SK-N-SH (cell line): ENCODE measurements at regions not wholly inside any gene's neighbourhood (a gene's known extent, or its start where the extent isn't known, plus 50 kb on each side); places are given as distances from the start of the nearest gene placed in this dataset.

ENCODE experiments used
- CTCF ChIA-PET: fragments of 300-600, 350-600 bp; formaldehyde crosslinking; extraction: SDS; loops from one replicate; lab custom pipeline; 2021; lab: Yijun Ruan, JAX
- POLR2A ChIA-PET: fragments of 350-600 bp; sonication (Branson Sonifier 250); formaldehyde crosslinking; extraction: SDS; loops from one replicate; lab custom pipeline; 2020; ENCODE audit warnings: antibody characterized with exemption, inconsistent platforms; lab: Yijun Ruan, JAX
- DNase-seq: peaks from one replicate; pipeline ENCODE4 v3.0.0; 2012
- H2AFZ ChIP-seq: fragments of 200-600 bp; sonication (generic); 2 replicates; pipeline ENCODE4 v1.8.1; 2016; ENCODE audit warnings: antibody characterized with exemption, mild to moderate bottlenecking, low read depth
- H3F3A ChIP-seq: fragments of 200-600 bp; sonication (generic); replicated peaks from 2 replicates; pipeline ENCODE3; 2016; ENCODE audit warnings: antibody characterized with exemption, mild to moderate bottlenecking; ENCODE audit not compliant: insufficient read depth
- H3K27ac ChIP-seq, 2 experiments: fragments of 200-500 bp in 1 of 2; fragments of 200-600 bp in 1 of 2; sonication (Bioruptor generic) in 1 of 2; sonication (generic), shearing (Covaris generic) in 1 of 2; 2 replicates each; pipeline versions ENCODE4 v1.5.1 to v1.6.1; 2014 to 2016; ENCODE audit warnings: low read depth in 2 of 2, inconsistent platforms in 1 of 2, low read length in 1 of 2, mild to moderate bottlenecking in 1 of 2, mixed read lengths in 1 of 2
- H3K27me3 ChIP-seq: fragments of 200-600 bp; sonication (generic), shearing (Covaris generic); 2 replicates; pipeline ENCODE4 v1.6.1; 2016; ENCODE audit warnings: mixed run types; ENCODE audit not compliant: insufficient read depth
- H3K36me3 ChIP-seq, 2 experiments: fragments of 200-500 bp in 1 of 2; fragments of 200-600 bp in 1 of 2; sonication (Bioruptor generic) in 1 of 2; sonication (generic) in 1 of 2; replicated peaks in 1 of 2; 2 replicates each; pipeline versions ENCODE3 to v1.5.1; 2014 to 2016; ENCODE audit warnings: low read length in 1 of 2, mild to moderate bottlenecking in 1 of 2; ENCODE audit not compliant: insufficient read depth in 2 of 2, control insufficient read depth in 1 of 2
- H3K4me1 ChIP-seq, 2 experiments: fragments of 200-500 bp in 1 of 2; fragments of 200-600 bp in 1 of 2; sonication (Bioruptor generic) in 1 of 2; sonication (generic), shearing (Covaris generic) in 1 of 2; 2 replicates each; pipeline versions ENCODE4 v1.5.1 to v1.6.1; 2014 to 2016; ENCODE audit warnings: low read depth in 1 of 2, low read length in 1 of 2, mixed run types in 1 of 2; ENCODE audit not compliant: insufficient read depth in 2 of 2, control insufficient read depth in 1 of 2
- H3K4me2 ChIP-seq: fragments of 200-600 bp; sonication (generic), shearing (Covaris generic); 2 replicates; pipeline ENCODE4 v1.6.1; 2017; ENCODE audit warnings: mixed run types
- H3K4me3 ChIP-seq, 2 experiments: fragments of 200-500 bp in 1 of 2; fragments of 200-600 bp in 1 of 2; sonication (Bioruptor generic) in 1 of 2; sonication (generic), shearing (Covaris generic) in 1 of 2; 2 replicates each; pipeline versions ENCODE4 v1.5.1 to v1.8.1; 2014 to 2016; ENCODE audit warnings: low read depth in 2 of 2, inconsistent platforms in 1 of 2, low read length in 1 of 2, mild to moderate bottlenecking in 1 of 2, mixed read lengths in 1 of 2, moderate library complexity in 1 of 2
- H3K79me2 ChIP-seq: fragments of 200-600 bp; sonication (generic); 2 replicates; pipeline ENCODE4 v1.8.1; 2017; ENCODE audit warnings: mild to moderate bottlenecking; ENCODE audit not compliant: insufficient read depth
- H3K9ac ChIP-seq: fragments of 200-600 bp; sonication (generic); 2 replicates; pipeline ENCODE4 v1.6.1; 2017; ENCODE audit warnings: mixed run types
- H3K9me2 ChIP-seq: fragments of 200-600 bp; sonication (generic); 2 replicates; pipeline ENCODE4 v1.6.1; 2017; ENCODE audit warnings: mixed run types
- H3K9me3 ChIP-seq: fragments of 200-600 bp; sonication (generic); 2 replicates; pipeline ENCODE4 v1.6.1; 2017; ENCODE audit warnings: mixed run types, mild to moderate bottlenecking, moderate library complexity
- H4K20me1 ChIP-seq: fragments of 200-600 bp; sonication (generic); 2 replicates; pipeline ENCODE4 v1.6.1; 2017; ENCODE audit warnings: mild to moderate bottlenecking, mixed run types; ENCODE audit not compliant: insufficient read depth
- CHD2 ChIP-seq: fragments of 150-350 bp; IDR thresholded peaks from 2 replicates; pipeline ENCODE4 v1.6.1; 2018; ENCODE audit warnings: low read length; ENCODE audit not compliant: partially characterized antibody
- EP300 ChIP-seq, 2 experiments: IDR thresholded peaks; 2 replicates each; pipeline versions ENCODE4 v1.4.0 to v1.6.1; 2012; ENCODE audit warnings: borderline replicate concordance in 1 of 2, low read depth in 1 of 2, low read length in 1 of 2
- FOSL2 ChIP-seq: IDR thresholded peaks from 2 replicates; pipeline ENCODE4 v1.4.0; 2012; ENCODE audit warnings: low read depth, mild to moderate bottlenecking, moderate library complexity, borderline replicate concordance
- GATA2 ChIP-seq: sonication (generic); formaldehyde crosslinking; IDR thresholded peaks from 2 replicates; pipeline ENCODE4 v1.5.0; 2020; ENCODE audit warnings: mild to moderate bottlenecking, missing genetic modification reagents
- MEF2A ChIP-seq: IDR thresholded peaks from 2 replicates; pipeline ENCODE4 v1.4.0; 2012; ENCODE audit warnings: low read depth, borderline replicate concordance
- NFIC ChIP-seq: IDR thresholded peaks from 2 replicates; pipeline ENCODE4 v1.4.0; 2012; ENCODE audit warnings: borderline replicate concordance
- NRF1 ChIP-seq: IDR thresholded peaks from 2 replicates; pipeline ENCODE4 v1.6.1; 2012; ENCODE audit warnings: low read depth, mild to moderate bottlenecking, low read length
- RAD21 ChIP-seq: IDR thresholded peaks from 2 replicates; pipeline ENCODE4 v1.6.1; 2012; ENCODE audit warnings: mild to moderate bottlenecking, low read length
- RFX5 ChIP-seq: IDR thresholded peaks from 2 replicates; pipeline ENCODE4 v1.6.1; 2012; ENCODE audit warnings: mild to moderate bottlenecking, improper control_type of control experiment, low read length
- SMC3 ChIP-seq: IDR thresholded peaks from 2 replicates; pipeline ENCODE4 v1.6.1; 2012; ENCODE audit warnings: low read depth, low read length, improper control_type of control experiment
- TCF12 ChIP-seq: IDR thresholded peaks from 2 replicates; pipeline ENCODE4 v1.4.0; 2012
- YY1 ChIP-seq: IDR thresholded peaks from 2 replicates; pipeline ENCODE4 v1.4.0; 2012; ENCODE audit warnings: low read depth, mild to moderate bottlenecking
- ZBTB33 ChIP-seq: IDR thresholded peaks from 2 replicates; pipeline ENCODE4 v1.4.0; 2012; ENCODE audit warnings: low read depth, borderline replicate concordance
- WGBS: methylation state at CpG from one replicate; pipeline ENCODE4 v1.1.6; 2017; ENCODE audit warnings: low lambda C conversion rate; 5-methylcytosine and 5-hydroxymethylcytosine counted together
- TF ChIP-seq, protein P1 (sequence below): fragments of 150-350 bp; IDR thresholded peaks from 2 replicates; pipeline ENCODE4 v1.6.1; 2016; ENCODE audit warnings: mild to moderate bottlenecking, low read depth, low read length
- TF ChIP-seq, protein P2 (sequence below): IDR thresholded peaks from 2 replicates; pipeline ENCODE4 v1.4.0; 2012; ENCODE audit warnings: low read depth, borderline replicate concordance
- TF ChIP-seq, protein P3 (sequence below): IDR thresholded peaks from 2 replicates; pipeline ENCODE4; 2012

GRCh38 chr6:25042036-25042521 lies 106.3 kb upstream of the RIPOR2 start:
- WGBS = 96% methylated on average over 13 of the region's 13 CpGs
- H4K20me1 ChIP-seq = no peaks in the 10 kb centered on the region
- CTCF ChIA-PET = interaction anchor here (0.7 kb wide), 1 partner anchor 22 kb away, joined by 3 read pairs; no protein-coding TSS in a partner anchor

More at GRCh38 chr6:25042036-25042521, 106.3 kb upstream of the RIPOR2 start:
- no peak for DNase-seq
- Histone ChIP-seq H3F3A (no peaks in the 10 kb centered on the region), H3K9me2 (no peaks in the 10 kb centered on the region)
- POLR2A ChIA-PET = no interaction called here
- TF ChIP-seq NFIC (no peak), FOSL2 (no peak), SMC3 (no peak), RFX5 (no peak), NRF1 (no peak), EP300 (IDR thresholded peaks at IDR 0.05; ENCODE audit: borderline replicate concordance in 1 of 2, low read depth in 1 of 2, low read length in 1 of 2) (no peak), TCF12 (no peak), CHD2 (no peak), MEF2A (no peak), RAD21 (no peak), YY1 (no peak), ZBTB33 (no peak), GATA2 (CRISPR knock-in tag) (no peak)
- TF ChIP-seq, protein P1, sequence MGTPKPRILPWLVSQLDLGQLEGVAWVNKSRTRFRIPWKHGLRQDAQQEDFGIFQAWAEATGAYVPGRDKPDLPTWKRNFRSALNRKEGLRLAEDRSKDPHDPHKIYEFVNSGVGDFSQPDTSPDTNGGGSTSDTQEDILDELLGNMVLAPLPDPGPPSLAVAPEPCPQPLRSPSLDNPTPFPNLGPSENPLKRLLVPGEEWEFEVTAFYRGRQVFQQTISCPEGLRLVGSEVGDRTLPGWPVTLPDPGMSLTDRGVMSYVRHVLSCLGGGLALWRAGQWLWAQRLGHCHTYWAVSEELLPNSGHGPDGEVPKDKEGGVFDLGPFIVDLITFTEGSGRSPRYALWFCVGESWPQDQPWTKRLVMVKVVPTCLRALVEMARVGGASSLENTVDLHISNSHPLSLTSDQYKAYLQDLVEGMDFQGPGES = no peak
- TF ChIP-seq, protein P2, sequence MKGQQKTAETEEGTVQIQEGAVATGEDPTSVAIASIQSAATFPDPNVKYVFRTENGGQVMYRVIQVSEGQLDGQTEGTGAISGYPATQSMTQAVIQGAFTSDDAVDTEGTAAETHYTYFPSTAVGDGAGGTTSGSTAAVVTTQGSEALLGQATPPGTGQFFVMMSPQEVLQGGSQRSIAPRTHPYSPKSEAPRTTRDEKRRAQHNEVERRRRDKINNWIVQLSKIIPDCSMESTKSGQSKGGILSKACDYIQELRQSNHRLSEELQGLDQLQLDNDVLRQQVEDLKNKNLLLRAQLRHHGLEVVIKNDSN = no peak
- TF ChIP-seq, protein P3, sequence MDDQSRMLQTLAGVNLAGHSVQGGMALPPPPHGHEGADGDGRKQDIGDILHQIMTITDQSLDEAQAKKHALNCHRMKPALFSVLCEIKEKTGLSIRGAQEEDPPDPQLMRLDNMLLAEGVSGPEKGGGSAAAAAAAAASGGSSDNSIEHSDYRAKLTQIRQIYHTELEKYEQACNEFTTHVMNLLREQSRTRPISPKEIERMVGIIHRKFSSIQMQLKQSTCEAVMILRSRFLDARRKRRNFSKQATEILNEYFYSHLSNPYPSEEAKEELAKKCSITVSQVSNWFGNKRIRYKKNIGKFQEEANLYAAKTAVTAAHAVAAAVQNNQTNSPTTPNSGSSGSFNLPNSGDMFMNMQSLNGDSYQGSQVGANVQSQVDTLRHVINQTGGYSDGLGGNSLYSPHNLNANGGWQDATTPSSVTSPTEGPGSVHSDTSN = no peak
- TF ChIP-seq, all 33 proteins: peak for 0
- H3K79me2 ChIP-seq = no peaks in the 10 kb centered on the region
- no peak overlapping the region for H3K27ac ChIP-seq
- no peak overlapping the region for H3K9ac ChIP-seq
- H2AFZ ChIP-seq = no peak overlapping the region
- no peaks in the 10 kb centered on the region; a peak in 2 of 4 replicates for H3K4me1 ChIP-seq
- H3K36me3 ChIP-seq = no peaks in the 10 kb centered on the region
- H3K4me3 ChIP-seq = no peak overlapping the region
- no peaks in the 10 kb centered on the region for H3K27me3 ChIP-seq
- H3K9me3 ChIP-seq = no peaks in the 10 kb centered on the region
- H3K4me2 ChIP-seq = no peak overlapping the region
